Bronchial epithelial cell (primary cell): ENCODE measurements at regions not wholly inside any gene's neighbourhood (a gene's known extent, or its start where the extent isn't known, plus 50 kb on each side); places are given as distances from the start of the nearest gene placed in this dataset.

Experiments used
- DNase-seq: peaks from one replicate; pipeline ENCODE4 v3.0.0-alpha.2; 2010; ENCODE audit warnings: low read depth
- FAIRE-seq: peaks from 2 replicates; lab custom pipeline; 2011; peaks lifted over from hg19 to GRCh38; lab: Jason Lieb, UNC
- H3K27me3 ChIP-seq: 2 replicates; pipeline ENCODE4 v1.5.1; 2011; ENCODE audit warnings: low read length; ENCODE audit not compliant: control insufficient read depth, insufficient read depth
- H3K36me3 ChIP-seq: 2 replicates; pipeline ENCODE4 v1.5.1; 2011; ENCODE audit warnings: low read length; ENCODE audit not compliant: control insufficient read depth, insufficient read depth
- H3K4me3 ChIP-seq: 2 replicates; pipeline ENCODE4 v1.5.1; 2011; ENCODE audit warnings: mild to moderate bottlenecking, low read depth, low read length, control low read depth
- CTCF ChIP-seq: IDR thresholded peaks from 2 replicates; pipeline ENCODE4 v1.5.1; 2011; ENCODE audit warnings: mild to moderate bottlenecking, moderate library complexity, low read length, control low read depth, inconsistent platforms; ENCODE audit not compliant: insufficient read depth, severe bottlenecking

- FAIRE-seq (no peak), DNase-seq (no peak)
- Histone ChIP-seq H3K27me3 (no peaks in the 10 kb centered on the region), H3K4me3 (no peak overlapping the region), H3K36me3 (no peaks in the 10 kb centered on the region)
- TF ChIP-seq CTCF, result no peak
These were observed 267.8 kb upstream of the NRIP1 start for GRCh38 chr21:15332572-15332971.

- H3K27me3 ChIP-seq, result no peaks in the 10 kb centered on the region
- H3K36me3 ChIP-seq, result no peaks in the 10 kb centered on the region
- no peak for TF ChIP-seq CTCF
- FAIRE-seq, result no peak
- no peak overlapping the region for H3K4me3 ChIP-seq
- DNase-seq, result no peak
These were observed 268.4 kb upstream of the NRIP1 start for GRCh38 chr21:15333136-15333710.

GRCh38 chr21:15333951-15334350, 269.2 kb upstream of the NRIP1 start:
- no peak for TF ChIP-seq CTCF
- H3K27me3 ChIP-seq, result no peaks in the 10 kb centered on the region
- H3K36me3 ChIP-seq, result no peaks in the 10 kb centered on the region
- no peak overlapping the region for H3K4me3 ChIP-seq
- DNase-seq (no peak), FAIRE-seq (no peak)

GRCh38 chr21:15343066-15343465, 278.3 kb upstream of the NRIP1 start:
- DNase-seq (peak; percentile 28), FAIRE-seq (no peak)
- no peaks in the 10 kb centered on the region for H3K36me3 ChIP-seq
- no peak for TF ChIP-seq CTCF
- no peak overlapping the region for H3K4me3 ChIP-seq
- H3K27me3 ChIP-seq, result no peaks in the 10 kb centered on the region

- Histone ChIP-seq H3K27me3 (no peaks in the 10 kb centered on the region), H3K4me3 (no peak overlapping the region), H3K36me3 (no peaks in the 10 kb centered on the region)
- no peak for FAIRE-seq
- no peak for TF ChIP-seq CTCF
- DNase-seq, result no peak
These were observed 287.2 kb upstream of the NRIP1 start for GRCh38 chr21:15352009-15352408.

GRCh38 chr21:15353546-15353945, 288.7 kb upstream of the NRIP1 start:
- FAIRE-seq, result no peak
- H3K27me3 ChIP-seq, result no peaks in the 10 kb centered on the region
- H3K36me3 ChIP-seq, result no peaks in the 10 kb centered on the region
- no peak for TF ChIP-seq CTCF
- no peak overlapping the region for H3K4me3 ChIP-seq
- DNase-seq, result peak; percentile 35
